ENCODE measurements at regions not wholly inside any gene's neighbourhood (a gene's known extent, or its start where the extent isn't known, plus 50 kb on each side); places are given as distances from the start of the nearest gene placed in this dataset.

DNA sequence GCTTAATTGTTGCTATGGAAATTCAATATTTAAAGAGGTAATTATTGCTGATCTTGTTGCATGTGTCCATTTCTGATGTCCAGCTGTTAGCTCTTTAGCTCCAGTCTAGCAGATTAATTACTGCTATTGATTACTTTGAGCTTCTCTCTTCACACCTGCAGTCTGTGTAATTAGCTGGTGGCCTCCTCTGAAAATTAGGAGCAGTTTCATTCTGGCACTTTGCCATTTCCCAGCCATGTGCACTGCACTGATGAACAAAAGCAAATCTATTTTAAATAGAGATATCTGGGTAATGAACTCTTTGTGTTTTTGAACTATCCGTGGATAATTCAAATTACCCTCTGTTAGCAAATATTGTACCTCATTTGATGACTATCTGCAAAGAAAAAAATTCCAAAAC lies 275.9 kb downstream of the RNF144B start:
- POLR2A ChIA-PET: no interaction called here
- no peaks in the 10 kb centered on the region for H3K27me3 ChIP-seq (ENCODE audit: insufficient read depth)
- no peaks in the 10 kb centered on the region for H3F3A ChIP-seq (replicated peaks; ENCODE audit: insufficient read depth)
- DNase-seq: no peak
- no peak overlapping the region for H3K27ac ChIP-seq (ENCODE audit: low read depth in 2 of 2, low read length in 1 of 2)
- TF ChIP-seq, protein P1, sequence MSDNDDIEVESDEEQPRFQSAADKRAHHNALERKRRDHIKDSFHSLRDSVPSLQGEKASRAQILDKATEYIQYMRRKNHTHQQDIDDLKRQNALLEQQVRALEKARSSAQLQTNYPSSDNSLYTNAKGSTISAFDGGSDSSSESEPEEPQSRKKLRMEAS (IDR thresholded peaks at IDR 0.05; ENCODE audit: low read depth): no peak
- TF ChIP-seq JUND (IDR thresholded peaks at IDR 0.05) (no peak), RXRA (IDR thresholded peaks at IDR 0.05; ENCODE audit: borderline replicate concordance, low read depth) (no peak), MEF2A (IDR thresholded peaks at IDR 0.05; ENCODE audit: borderline replicate concordance, low read depth) (no peak), ELF1 (IDR thresholded peaks at IDR 0.05) (no peak), YY1 (IDR thresholded peaks at IDR 0.05; ENCODE audit: low read depth) (no peak), MXI1 (IDR thresholded peaks at IDR 0.05; ENCODE audit: low read depth, low read length) (no peak), TCF12 (IDR thresholded peaks at IDR 0.05) (no peak), TAF1 (IDR thresholded peaks at IDR 0.05; ENCODE audit: borderline replicate concordance, low read depth, low read length) (no peak), NRF1 (IDR thresholded peaks at IDR 0.05; ENCODE audit: low read depth, low read length) (no peak), EP300 (IDR thresholded peaks at IDR 0.05; ENCODE audit: borderline replicate concordance in 1 of 2, low read depth in 1 of 2, low read length in 1 of 2) (no peak), NFIC (IDR thresholded peaks at IDR 0.05; ENCODE audit: borderline replicate concordance) (no peak), RCOR1 (IDR thresholded peaks at IDR 0.05; ENCODE audit: low read length) (no peak), FOSL2 (IDR thresholded peaks at IDR 0.05; ENCODE audit: borderline replicate concordance, low read depth) (no peak), SMC3 (IDR thresholded peaks at IDR 0.05; ENCODE audit: low read depth, low read length) (no peak), FOXJ3 (CRISPR knock-in tag; IDR thresholded peaks at IDR 0.05) (no peak), CHD2 (IDR thresholded peaks at IDR 0.05; ENCODE audit: low read length, partially characterized antibody) (no peak)
- TF ChIP-seq, protein P2, sequence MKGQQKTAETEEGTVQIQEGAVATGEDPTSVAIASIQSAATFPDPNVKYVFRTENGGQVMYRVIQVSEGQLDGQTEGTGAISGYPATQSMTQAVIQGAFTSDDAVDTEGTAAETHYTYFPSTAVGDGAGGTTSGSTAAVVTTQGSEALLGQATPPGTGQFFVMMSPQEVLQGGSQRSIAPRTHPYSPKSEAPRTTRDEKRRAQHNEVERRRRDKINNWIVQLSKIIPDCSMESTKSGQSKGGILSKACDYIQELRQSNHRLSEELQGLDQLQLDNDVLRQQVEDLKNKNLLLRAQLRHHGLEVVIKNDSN (IDR thresholded peaks at IDR 0.05; ENCODE audit: borderline replicate concordance, low read depth): no peak
- TF ChIP-seq, protein P3, sequence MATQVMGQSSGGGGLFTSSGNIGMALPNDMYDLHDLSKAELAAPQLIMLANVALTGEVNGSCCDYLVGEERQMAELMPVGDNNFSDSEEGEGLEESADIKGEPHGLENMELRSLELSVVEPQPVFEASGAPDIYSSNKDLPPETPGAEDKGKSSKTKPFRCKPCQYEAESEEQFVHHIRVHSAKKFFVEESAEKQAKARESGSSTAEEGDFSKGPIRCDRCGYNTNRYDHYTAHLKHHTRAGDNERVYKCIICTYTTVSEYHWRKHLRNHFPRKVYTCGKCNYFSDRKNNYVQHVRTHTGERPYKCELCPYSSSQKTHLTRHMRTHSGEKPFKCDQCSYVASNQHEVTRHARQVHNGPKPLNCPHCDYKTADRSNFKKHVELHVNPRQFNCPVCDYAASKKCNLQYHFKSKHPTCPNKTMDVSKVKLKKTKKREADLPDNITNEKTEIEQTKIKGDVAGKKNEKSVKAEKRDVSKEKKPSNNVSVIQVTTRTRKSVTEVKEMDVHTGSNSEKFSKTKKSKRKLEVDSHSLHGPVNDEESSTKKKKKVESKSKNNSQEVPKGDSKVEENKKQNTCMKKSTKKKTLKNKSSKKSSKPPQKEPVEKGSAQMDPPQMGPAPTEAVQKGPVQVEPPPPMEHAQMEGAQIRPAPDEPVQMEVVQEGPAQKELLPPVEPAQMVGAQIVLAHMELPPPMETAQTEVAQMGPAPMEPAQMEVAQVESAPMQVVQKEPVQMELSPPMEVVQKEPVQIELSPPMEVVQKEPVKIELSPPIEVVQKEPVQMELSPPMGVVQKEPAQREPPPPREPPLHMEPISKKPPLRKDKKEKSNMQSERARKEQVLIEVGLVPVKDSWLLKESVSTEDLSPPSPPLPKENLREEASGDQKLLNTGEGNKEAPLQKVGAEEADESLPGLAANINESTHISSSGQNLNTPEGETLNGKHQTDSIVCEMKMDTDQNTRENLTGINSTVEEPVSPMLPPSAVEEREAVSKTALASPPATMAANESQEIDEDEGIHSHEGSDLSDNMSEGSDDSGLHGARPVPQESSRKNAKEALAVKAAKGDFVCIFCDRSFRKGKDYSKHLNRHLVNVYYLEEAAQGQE (IDR thresholded peaks at IDR 0.05; ENCODE audit: low read depth, low read length): no peak
- TF ChIP-seq, protein P4, sequence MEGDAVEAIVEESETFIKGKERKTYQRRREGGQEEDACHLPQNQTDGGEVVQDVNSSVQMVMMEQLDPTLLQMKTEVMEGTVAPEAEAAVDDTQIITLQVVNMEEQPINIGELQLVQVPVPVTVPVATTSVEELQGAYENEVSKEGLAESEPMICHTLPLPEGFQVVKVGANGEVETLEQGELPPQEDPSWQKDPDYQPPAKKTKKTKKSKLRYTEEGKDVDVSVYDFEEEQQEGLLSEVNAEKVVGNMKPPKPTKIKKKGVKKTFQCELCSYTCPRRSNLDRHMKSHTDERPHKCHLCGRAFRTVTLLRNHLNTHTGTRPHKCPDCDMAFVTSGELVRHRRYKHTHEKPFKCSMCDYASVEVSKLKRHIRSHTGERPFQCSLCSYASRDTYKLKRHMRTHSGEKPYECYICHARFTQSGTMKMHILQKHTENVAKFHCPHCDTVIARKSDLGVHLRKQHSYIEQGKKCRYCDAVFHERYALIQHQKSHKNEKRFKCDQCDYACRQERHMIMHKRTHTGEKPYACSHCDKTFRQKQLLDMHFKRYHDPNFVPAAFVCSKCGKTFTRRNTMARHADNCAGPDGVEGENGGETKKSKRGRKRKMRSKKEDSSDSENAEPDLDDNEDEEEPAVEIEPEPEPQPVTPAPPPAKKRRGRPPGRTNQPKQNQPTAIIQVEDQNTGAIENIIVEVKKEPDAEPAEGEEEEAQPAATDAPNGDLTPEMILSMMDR (IDR thresholded peaks at IDR 0.05): no peak
- H3K36me3 ChIP-seq (replicated peaks in 1 of 2; ENCODE audit: control insufficient read depth in 1 of 2, insufficient read depth in 2 of 2, low read length in 1 of 2): no peaks in the 10 kb centered on the region
- WGBS (ENCODE audit: low lambda C conversion rate): 0% methylated on average over 1 of the region's 1 CpG
- no peak overlapping the region for H3K4me2 ChIP-seq
- H2AFZ ChIP-seq (ENCODE audit: low read depth): no peak overlapping the region
- H3K9ac ChIP-seq: no peak overlapping the region
- H4K20me1 ChIP-seq (ENCODE audit: insufficient read depth): no peaks in the 10 kb centered on the region
- H3K9me2 ChIP-seq: no peaks in the 10 kb centered on the region
- H3K4me3 ChIP-seq (ENCODE audit: low read depth in 2 of 2, low read length in 1 of 2): no peak overlapping the region
- CTCF ChIA-PET: no interaction called here
- H3K79me2 ChIP-seq (ENCODE audit: insufficient read depth): no peaks in the 10 kb centered on the region
- no peaks in the 10 kb centered on the region for H3K4me1 ChIP-seq (ENCODE audit: control insufficient read depth in 1 of 2, insufficient read depth in 2 of 2, low read depth in 1 of 2, low read length in 1 of 2)
- H3K9me3 ChIP-seq: no peaks in the 10 kb centered on the region
